ENCODE measurements at regions not wholly inside any gene's neighbourhood (a gene's known extent, or its start where the extent isn't known, plus 50 kb on each side); places are given as distances from the start of the nearest gene placed in this dataset.
"Not testable (repeated sequence)": the region's sequence is repeated elsewhere in the genome, so short reads cannot be mapped to it uniquely, and the experiment has no call there.

DNA sequence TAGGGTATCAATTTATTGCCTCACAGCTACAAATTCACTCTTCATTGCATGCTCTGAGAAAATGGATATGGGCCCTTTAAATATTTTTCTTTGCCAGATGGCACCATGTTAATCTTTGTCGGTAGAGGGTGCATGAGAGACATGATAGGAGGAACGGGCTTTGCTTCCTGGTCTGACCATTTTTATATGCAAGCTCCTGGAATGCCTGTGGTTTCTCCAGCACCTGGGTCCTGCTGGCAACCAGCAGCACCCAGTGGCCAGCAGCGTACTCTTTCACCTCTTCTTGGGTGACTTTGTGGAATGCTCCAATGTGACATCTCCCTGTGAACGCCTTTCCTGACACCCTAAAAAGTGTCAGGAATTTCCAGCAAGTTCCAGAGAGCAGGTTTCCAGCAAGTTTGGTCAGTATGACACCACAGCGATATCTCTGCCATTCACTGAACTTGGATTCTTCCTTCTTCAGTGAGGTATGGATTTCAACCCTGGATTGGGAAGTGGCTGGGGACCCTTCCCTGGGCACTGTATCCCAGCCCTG is 140.3 kb upstream of the PGRMC2 start:
- Mint-ChIP-seq H3K4me3 (no peak overlapping the region), H3K27me3 (ENCODE audit: low read depth) (no peaks in the 10 kb centered on the region), H3K36me3 (ENCODE audit: low read depth) (no peaks in the 10 kb centered on the region), H3K4me1 (ENCODE audit: low read depth) (no peaks in the 10 kb centered on the region), H3K9me3 (no peaks in the 10 kb centered on the region), H3K27ac (no peak overlapping the region)

DNA sequence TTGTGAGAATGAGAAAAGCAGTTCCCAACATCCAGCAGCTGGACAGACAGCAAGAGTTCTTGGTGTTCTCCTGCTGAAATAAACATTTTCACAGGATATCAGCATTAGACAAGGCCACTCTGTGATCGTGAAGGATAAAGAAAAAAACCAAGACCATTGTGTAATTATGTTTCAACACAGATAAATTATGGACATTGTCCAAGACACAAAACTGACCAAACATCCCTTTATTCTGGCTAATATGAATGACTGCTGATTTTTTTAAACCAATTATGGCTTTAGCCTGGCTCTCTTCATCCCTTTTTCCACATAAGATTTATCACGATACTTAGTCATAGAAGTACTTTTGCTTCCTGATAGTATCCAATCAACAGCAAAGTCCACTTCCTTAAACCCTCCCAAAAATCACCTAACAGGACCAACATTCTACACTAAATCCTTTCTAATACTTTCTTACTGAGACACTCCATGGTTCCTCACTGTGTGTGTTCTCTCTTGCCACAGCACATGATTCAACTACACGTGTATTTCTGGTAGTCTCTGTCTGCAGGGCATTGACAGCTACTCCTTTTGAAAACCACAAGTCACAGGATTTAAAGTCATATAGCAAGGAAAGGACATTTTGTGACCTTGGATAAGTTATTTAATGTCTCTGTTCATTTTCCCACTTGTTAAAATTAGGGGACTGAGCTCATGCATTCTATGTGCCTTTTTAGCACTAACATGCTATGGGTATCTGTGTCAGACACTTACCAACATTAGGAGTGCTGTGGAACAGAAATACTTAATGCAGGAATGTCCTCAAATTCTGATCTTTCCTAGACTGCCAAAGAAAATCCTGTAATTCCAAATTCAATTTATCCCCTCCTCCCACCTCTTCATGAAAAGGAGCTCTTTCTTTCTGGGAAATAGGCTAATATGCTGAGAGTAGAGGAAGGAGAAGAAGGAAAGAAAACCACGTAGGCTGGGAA is 137.2 kb upstream of the PGRMC2 start:
- Mint-ChIP-seq H3K27ac (no peak overlapping the region), H3K4me3 (no peak overlapping the region), H3K27me3 (ENCODE audit: low read depth) (no peaks in the 10 kb centered on the region), H3K9me3 (no peaks in the 10 kb centered on the region), H3K4me1 (ENCODE audit: low read depth) (no peaks in the 10 kb centered on the region), H3K36me3 (ENCODE audit: low read depth) (no peaks in the 10 kb centered on the region)

DNA sequence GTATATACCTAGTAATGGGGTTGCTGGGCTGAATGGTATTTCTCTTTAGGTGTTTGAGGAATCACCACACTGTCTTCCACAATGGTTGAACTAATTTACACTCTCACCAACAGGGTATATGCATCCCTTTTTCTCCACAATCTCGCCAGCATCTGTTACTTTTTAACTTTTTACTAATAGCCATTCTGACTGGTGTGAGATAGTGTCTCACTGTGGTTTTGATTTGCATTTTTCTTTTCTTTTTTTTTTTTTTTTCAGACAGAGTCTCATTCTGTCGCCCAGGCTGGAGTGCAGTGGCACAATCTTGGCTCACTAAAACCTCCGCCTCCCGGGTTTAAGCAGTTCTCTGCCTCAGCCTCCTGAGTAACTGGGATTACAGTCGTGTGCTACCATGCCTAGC is 134.7 kb upstream of the PGRMC2 start:
- not testable (repeated sequence) for H3K27me3 Mint-ChIP-seq (ENCODE audit: low read depth); H3K27ac Mint-ChIP-seq; H3K4me3 Mint-ChIP-seq; H3K36me3 Mint-ChIP-seq (ENCODE audit: low read depth); H3K4me1 Mint-ChIP-seq (ENCODE audit: low read depth); H3K9me3 Mint-ChIP-seq

DNA sequence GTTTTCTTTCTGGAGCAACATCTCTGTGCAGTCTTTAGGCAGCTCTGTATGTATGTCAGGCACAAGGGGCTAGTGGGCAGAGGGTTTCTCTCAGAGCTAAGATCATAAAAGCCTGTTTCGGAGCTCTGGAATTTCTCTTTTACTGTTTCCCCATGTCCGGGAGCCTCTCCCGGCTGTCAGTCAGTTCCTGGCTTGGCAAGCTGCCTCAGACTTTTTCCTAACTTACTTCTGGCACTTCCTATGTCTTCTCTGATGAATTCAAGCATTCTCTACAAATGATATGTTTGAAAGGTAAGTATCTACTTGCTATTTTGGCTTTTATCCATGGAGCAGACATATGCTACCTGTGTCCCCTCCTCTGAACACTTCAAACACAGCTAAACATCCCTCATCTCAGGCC is 129.3 kb upstream of the PGRMC2 start:
- Mint-ChIP-seq H3K4me3 (no peak overlapping the region), H3K4me1 (ENCODE audit: low read depth) (no peaks in the 10 kb centered on the region), H3K9me3 (no peaks in the 10 kb centered on the region), H3K27ac (no peak overlapping the region), H3K27me3 (ENCODE audit: low read depth) (peaks cover 6% of the 10 kb centered on the region), H3K36me3 (ENCODE audit: low read depth) (no peaks in the 10 kb centered on the region)

DNA sequence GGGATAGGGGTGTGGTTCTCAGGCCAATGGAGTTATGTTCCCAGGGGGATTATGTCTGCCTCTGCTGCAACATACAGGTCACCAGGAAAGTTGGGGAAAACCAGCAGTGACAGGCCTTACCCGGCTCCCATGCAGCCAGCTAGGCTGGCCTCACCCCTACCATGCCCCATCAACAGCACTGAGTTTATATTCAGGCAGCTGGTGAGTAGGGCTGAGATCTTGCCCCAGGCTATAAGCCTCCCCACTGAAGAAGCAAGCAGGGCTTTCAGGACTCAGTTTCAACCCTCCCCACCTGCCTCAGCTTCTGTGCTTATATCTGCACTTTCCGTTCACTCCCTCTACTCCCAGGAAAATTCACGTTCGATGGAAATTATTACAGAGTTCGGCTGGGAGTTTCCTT is 122.4 kb upstream of the PGRMC2 start:
- peaks cover 6% of the 10 kb centered on the region for H3K27me3 Mint-ChIP-seq (ENCODE audit: low read depth)
- peaks cover 4% of the 10 kb centered on the region for H3K9me3 Mint-ChIP-seq
- H3K4me1 Mint-ChIP-seq (ENCODE audit: low read depth), result no peaks in the 10 kb centered on the region
- no peaks in the 10 kb centered on the region for H3K36me3 Mint-ChIP-seq (ENCODE audit: low read depth)
- H3K4me3 Mint-ChIP-seq, result no peak overlapping the region
- H3K27ac Mint-ChIP-seq, result no peak overlapping the region

DNA sequence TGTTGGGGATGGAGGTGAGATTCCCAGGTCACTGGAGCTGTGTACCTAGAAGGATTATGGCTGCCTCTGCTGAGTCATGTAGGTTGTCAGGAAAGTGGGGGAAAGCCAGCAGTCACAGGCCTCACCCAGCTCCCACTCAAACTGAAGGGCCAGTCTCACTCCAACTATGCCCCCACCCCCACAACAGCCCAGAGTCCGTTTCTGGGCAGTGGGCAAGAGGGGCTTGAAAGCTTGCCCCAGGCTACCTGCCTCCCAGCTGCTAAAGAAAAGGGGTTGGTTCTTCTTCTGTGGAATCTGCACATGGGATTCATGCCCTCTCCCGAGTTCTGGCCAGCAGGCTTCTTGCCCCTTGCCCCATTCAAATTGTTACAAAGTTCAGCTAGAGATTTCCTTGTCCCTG is 116.0 kb upstream of the PGRMC2 start:
- Mint-ChIP-seq H3K27me3 (ENCODE audit: low read depth) (no peaks in the 10 kb centered on the region), H3K4me3 (no peak overlapping the region), H3K9me3 (peaks cover 8% of the 10 kb centered on the region), H3K27ac (no peak overlapping the region), H3K4me1 (ENCODE audit: low read depth) (no peaks in the 10 kb centered on the region), H3K36me3 (ENCODE audit: low read depth) (no peaks in the 10 kb centered on the region)

DNA sequence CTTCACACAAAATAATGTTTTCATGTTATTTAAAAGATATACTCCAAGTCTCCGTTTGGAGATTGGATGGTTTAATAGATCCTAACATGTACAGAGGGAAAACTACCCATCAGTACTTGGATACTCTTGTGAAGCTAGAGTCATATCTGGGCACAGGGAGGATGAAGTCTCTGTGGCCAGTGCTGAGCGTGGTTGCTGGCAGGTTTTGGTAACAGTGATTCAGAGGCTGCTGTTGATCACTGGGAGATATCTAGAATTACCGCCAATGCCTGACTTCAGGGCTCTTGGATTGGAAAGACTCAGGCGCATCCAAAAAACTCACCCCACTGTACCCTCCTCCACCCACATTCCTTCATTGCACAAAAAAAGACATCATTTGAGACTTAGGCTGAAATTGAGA is 107.2 kb upstream of the PGRMC2 start:
- Mint-ChIP-seq H3K27me3 (ENCODE audit: low read depth) (no peaks in the 10 kb centered on the region), H3K4me3 (no peak overlapping the region), H3K27ac (no peak overlapping the region), H3K9me3 (no peaks in the 10 kb centered on the region), H3K36me3 (ENCODE audit: low read depth) (no peaks in the 10 kb centered on the region), H3K4me1 (ENCODE audit: low read depth) (no peaks in the 10 kb centered on the region)

DNA sequence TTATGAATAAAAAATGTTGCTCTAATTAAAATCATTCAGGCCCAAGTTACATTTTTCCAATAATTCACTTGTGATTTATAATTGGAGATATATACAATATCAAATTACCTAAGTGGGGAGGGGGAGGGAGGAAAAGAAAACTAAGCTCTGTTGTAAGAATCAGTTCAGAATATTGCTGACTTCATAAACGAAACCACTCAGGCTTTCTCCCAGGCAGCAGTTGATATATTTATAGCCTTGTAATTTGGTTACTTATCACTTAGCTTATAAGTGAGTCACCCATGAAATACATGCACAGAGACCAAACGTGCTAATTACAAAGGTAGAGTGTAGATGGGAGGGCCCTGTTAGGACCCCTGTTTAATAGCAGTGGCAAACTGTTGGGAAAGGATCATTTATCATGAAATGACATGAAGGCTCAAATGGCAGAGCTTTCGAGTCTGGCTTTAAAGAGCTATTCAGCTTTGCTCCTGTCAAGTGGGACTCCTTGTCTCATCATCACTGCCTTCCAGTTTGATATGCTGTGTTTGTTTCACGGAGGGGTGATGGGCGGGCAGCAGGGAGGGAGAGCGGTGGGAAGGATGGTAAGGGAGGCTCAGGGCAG is 105.6 kb upstream of the PGRMC2 start:
- Mint-ChIP-seq H3K27ac (no peak overlapping the region), H3K9me3 (no peaks in the 10 kb centered on the region), H3K36me3 (ENCODE audit: low read depth) (no peaks in the 10 kb centered on the region), H3K27me3 (ENCODE audit: low read depth) (no peaks in the 10 kb centered on the region), H3K4me1 (ENCODE audit: low read depth) (no peaks in the 10 kb centered on the region), H3K4me3 (no peak overlapping the region)

DNA sequence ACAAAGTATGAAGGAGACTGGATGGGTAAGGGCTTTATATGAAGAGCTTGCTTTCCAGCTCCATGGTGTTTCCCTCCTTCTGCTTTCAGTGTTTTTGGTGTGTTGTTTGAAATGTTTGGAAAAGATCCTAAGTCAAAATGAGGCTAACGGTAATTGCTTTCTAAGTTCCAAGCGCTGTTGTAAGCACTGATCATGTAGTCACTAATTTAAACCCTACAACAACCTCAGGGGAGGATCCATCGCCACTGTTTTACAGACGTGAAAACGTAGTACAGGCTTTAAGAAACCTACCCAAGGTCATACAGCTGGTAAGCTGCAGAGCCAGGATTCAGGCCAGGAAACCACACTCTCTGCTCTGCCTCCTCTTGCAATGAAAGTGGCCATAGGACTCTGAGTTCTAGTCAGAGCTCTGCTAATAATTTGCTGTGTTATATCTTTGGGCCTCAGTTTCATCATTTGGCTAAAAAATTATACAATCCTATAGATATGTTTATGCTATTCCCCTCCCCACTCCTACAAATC is 102.9 kb upstream of the PGRMC2 start:
- Mint-ChIP-seq H3K4me1 (ENCODE audit: low read depth) (no peaks in the 10 kb centered on the region), H3K4me3 (no peak overlapping the region), H3K27ac (no peak overlapping the region), H3K36me3 (ENCODE audit: low read depth) (no peaks in the 10 kb centered on the region), H3K27me3 (ENCODE audit: low read depth) (no peaks in the 10 kb centered on the region), H3K9me3 (no peaks in the 10 kb centered on the region)

DNA sequence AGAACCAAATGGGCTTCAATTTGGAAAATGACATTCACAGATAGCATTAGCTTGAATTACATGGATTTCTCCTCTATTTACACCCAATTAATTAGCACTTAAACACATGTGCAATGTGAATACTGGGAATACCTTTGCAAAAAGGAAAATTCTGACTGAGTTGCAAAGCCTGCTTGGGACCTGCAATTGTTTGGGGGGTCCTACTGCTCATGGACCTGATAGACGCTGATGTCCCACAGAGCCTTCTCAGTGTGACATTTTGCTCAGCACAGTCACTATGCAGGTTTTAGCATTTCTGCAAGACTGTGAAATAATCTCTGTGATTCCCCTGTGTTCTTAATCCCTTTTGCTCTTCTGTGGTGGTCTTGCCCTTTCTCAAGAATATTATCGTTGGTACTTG is 101.2 kb upstream of the PGRMC2 start:
- no peak overlapping the region for H3K27ac Mint-ChIP-seq
- no peaks in the 10 kb centered on the region for H3K27me3 Mint-ChIP-seq (ENCODE audit: low read depth)
- no peaks in the 10 kb centered on the region for H3K4me1 Mint-ChIP-seq (ENCODE audit: low read depth)
- no peaks in the 10 kb centered on the region for H3K9me3 Mint-ChIP-seq
- H3K4me3 Mint-ChIP-seq, result no peak overlapping the region
- no peaks in the 10 kb centered on the region for H3K36me3 Mint-ChIP-seq (ENCODE audit: low read depth)

DNA sequence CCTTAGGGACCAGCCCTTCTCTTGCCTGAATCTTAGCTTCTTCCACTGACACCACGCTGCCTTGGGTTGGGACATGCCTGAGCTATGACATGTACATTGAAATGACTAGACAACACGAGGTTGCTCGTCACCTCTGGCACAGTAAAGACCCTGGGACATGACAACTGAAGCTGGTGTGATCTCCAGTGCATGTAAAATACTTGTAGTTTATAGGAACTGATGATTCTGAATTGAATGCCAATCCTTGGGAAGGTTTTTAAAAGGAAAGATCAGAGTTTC is 100.7 kb upstream of the PGRMC2 start:
- H3K9me3 Mint-ChIP-seq, result no peaks in the 10 kb centered on the region
- no peaks in the 10 kb centered on the region for H3K36me3 Mint-ChIP-seq (ENCODE audit: low read depth)
- no peaks in the 10 kb centered on the region for H3K27me3 Mint-ChIP-seq (ENCODE audit: low read depth)
- H3K27ac Mint-ChIP-seq, result no peak overlapping the region
- no peak overlapping the region for H3K4me3 Mint-ChIP-seq
- H3K4me1 Mint-ChIP-seq (ENCODE audit: low read depth), result no peaks in the 10 kb centered on the region

DNA sequence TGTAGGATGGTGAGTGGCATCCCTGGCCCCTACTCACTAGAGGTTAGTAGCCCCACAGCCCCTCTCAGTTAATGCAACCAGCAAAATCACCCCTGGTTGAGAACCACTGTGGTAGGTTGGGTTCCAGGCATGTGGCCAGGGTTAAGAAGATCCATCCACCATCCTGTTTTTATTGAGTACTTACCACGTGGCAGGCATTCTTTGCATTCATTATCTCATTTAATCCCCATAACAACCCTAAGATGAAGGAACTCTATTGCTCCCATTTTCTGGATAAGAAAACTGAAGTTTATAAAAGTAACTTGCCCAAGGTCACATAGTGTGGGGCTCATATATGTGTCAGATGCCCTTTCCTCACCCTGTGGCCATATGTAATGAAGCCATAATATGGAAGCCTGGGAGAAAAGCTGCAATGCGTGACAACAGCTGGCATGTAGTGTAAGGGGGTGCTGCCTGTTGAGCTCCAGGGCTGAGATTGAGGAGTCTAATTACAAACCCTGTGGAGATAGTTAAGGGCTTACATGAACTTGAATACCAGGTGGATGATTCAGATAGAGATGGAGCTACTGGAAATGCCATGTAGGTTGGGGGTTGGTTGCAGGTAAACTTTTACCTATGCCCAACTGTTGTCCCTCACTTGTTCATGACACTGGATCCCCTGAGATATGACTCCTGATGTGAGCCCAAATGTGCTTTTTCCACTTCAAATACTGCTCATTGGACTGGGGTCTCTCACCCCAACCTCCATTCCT is 100.2 kb upstream of the PGRMC2 start:
- no peaks in the 10 kb centered on the region for H3K36me3 Mint-ChIP-seq (ENCODE audit: low read depth)
- H3K9me3 Mint-ChIP-seq, result no peaks in the 10 kb centered on the region
- H3K4me3 Mint-ChIP-seq, result no peak overlapping the region
- no peaks in the 10 kb centered on the region for H3K4me1 Mint-ChIP-seq (ENCODE audit: low read depth)
- no peaks in the 10 kb centered on the region for H3K27me3 Mint-ChIP-seq (ENCODE audit: low read depth)
- no peak overlapping the region for H3K27ac Mint-ChIP-seq

DNA sequence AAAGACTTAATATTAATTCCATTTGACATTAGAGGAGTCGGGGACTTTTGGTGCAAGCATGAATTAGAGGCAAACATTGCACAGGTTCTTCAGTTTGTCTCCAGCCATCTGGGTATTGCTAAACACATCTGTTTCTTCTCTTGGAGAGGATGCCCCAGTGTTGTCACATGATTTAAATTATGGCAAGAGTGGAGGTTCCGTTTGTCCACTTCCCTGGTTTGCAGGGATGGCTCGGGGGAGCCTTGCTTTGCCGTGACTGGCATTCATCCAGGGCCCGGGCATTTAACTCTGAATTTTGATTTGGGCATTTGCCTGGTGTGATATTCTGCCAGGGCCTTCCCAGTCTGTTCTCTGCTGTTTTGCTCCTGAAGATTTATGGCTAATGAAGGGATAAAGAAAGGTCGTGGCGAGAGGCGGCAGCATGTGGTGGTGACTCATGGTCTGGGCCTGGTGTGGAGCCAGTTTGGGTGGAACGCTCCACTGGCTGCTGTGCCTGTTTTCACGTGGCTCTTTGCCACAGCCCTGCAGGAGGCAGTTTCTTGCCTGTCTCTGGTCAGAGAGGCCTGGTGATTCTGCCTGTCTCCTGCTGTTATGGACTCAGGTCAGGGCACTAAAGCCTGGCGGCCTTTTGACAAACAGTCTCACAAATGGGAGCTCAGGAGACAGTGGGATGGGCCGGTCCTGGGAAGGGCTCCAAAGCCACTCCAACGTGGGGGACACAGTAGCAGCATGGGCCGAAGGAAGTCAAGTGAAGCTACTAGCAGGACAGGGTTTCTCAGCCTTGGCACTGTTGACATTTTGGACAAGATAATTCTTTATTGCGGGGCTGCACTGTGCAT is 99.4 kb upstream of the PGRMC2 start:
- no peaks in the 10 kb centered on the region for H3K4me1 Mint-ChIP-seq (ENCODE audit: low read depth)
- no peaks in the 10 kb centered on the region for H3K36me3 Mint-ChIP-seq (ENCODE audit: low read depth)
- H3K9me3 Mint-ChIP-seq, result no peaks in the 10 kb centered on the region
- no peak overlapping the region for H3K27ac Mint-ChIP-seq
- H3K4me3 Mint-ChIP-seq, result no peak overlapping the region
- no peaks in the 10 kb centered on the region for H3K27me3 Mint-ChIP-seq (ENCODE audit: low read depth)

DNA sequence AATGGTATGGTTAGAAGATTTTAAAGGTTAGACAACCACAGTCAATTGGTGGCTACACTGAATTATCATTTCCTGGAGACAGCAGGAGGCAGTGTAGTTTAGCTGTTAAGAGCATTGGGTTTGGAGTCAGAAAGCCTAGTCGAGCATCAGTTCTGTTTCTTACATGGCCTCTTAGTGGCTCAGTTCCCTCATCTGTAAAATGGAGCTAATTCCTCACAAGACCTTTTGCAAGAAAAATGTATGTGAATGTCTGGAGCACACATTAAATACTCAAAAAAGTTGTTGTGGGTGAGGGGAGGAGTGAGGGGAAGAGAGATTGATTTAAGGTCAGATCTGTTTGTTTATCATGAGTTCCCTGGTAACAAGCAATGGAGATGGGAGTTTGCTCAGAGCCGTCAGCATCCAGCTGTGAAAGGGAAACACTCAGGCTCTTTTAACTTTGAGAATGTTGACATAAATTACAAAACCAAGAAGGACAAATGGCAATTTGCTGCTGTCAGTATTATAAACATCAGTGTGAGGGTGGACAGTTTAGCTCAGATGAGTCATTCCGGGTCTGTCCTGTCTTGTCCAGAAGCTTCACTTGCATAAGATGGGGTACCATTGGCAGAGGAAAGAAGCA is 98.2 kb upstream of the PGRMC2 start:
- no peak overlapping the region for H3K27ac Mint-ChIP-seq
- no peaks in the 10 kb centered on the region for H3K9me3 Mint-ChIP-seq

More for the DNA sequence above, 98.2 kb upstream of the PGRMC2 start:
- H3K27me3 Mint-ChIP-seq (ENCODE audit: low read depth), result no peaks in the 10 kb centered on the region
- H3K4me3 Mint-ChIP-seq, result no peak overlapping the region
- no peaks in the 10 kb centered on the region for H3K4me1 Mint-ChIP-seq (ENCODE audit: low read depth)
- no peaks in the 10 kb centered on the region for H3K36me3 Mint-ChIP-seq (ENCODE audit: low read depth)
